Activated CD8-positive, alpha-beta memory T cell treated with anti-CD3 and anti-CD28 coated beads for 48 hours (primary cell): ENCODE measurements at regions not wholly inside any gene's neighbourhood (a gene's known extent, or its start where the extent isn't known, plus 50 kb on each side); places are given as distances from the start of the nearest gene placed in this dataset.

Experiments
- DNase-seq, 3 experiments: peaks; one replicate each; pipeline ENCODE4 v3.0.0-alpha.2; 2020; ENCODE audit warnings: low read depth in 2 of 3, low spot score in 2 of 3

DNA sequence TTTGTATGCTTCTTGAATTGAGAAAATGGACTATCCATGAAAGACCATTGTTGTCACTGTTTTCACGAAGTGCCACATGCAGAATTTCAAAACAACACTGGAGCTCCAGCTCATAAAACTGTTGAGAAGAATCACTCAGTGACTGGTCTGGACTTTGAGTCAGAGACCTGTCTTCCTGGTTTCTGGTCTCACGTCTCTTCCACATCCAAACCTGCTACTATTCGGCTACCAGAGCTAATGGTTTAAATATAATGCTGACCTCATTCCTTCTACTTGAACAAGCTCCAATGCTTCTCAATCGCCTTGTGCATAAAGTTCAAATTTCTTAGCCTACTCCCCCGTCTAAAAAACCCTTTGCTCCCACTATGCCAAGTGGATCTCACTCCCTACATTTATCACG is 227.9 kb upstream of the NR2F2 start:
- DNase-seq, result no peak

DNA sequence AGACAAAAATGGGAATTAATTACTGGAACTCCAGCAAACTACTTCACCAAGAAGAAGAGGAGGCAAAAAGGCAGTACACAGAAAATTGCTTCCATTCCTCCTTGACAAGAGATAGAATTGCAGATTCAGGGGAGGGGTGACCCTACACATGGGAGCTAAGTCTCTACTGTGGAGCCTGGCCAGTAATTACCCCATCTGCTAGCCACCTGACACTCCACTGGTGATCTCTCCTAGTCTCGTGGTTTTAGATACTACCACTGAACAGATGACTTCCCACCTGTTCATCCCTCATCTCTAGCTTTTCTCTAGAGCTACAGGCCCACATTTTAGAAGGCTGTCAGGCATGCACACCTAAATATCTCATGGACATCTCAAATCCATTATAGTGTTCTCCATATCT is 224.3 kb upstream of the NR2F2 start:
- DNase-seq, result no peak

DNA sequence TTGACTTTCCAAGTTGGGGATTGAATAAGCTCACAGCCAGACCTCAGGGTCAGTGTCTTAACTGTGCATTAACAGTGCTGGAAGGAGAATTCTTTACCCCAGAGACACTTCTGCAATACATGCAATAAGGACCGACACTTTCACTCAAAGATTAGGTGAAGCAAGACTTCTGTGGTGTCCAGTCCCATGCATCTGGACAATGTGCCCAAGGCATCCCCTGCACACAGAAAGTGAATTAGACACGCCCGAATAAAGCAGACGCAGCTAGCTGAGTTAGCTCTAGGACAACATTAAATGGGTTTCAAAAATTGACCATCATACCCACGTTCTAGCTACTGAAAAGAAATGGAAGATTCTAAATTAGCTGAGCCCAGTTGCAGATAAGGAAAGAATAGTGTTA is 223.9 kb upstream of the NR2F2 start:
- no peak for DNase-seq

DNA sequence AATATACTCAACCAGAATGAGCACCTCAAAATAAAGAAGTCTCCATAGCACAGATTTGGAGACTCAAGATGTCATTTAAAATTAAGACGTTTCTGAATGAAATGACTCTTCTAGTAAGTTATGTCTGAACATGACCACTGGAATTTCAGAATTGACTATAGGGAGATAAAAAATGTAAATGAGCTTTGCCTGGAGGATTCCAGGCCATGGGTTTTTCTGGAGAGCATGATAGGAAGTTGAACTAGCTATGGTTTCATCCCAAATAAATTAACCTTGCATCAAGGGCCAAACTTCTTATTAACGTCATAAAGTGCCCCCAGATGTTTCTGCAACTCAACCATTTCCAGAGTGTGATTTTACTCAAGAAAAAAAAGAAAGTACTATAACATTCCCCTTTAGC is 222.6 kb upstream of the NR2F2 start:
- DNase-seq, result no peak

DNA sequence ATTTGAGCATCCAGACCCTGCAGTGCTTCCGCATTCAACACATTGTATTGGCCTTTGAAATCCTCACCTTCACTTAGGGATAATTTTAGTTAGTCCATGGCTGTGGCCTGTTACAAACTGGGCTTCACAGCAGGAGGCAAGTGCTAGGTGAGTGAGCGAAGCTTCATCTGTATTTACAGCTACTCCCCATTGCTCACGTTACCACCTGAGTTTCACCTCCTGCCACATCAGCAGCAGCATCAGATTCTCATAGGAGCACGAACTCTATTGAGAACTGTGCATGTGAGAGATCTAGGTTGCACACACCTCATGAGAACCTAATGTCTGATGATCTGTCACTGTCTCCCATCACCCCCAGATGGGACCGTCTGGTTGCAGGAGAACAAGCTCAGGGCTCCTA is 222.1 kb upstream of the NR2F2 start:
- DNase-seq, result no peak

DNA sequence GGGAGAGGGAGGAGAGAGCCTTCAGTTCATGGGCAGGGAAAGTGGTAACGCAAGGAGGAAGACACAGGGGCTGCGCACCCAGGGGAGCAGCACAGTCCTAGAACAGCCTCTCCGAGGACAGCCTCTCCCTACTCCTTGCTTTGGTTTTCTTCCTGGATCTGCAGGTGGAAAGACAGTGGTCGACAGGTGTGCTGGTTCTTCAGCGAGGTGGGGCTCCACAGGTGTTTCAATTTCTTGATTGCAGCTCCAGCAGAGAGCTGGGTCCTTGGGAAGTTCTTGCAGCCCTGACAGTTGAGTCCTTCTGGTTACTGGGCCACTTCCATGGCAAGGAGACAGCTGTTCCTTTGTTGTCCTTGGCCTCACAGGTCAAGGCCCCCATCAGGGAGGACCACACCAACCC is 220.7 kb upstream of the NR2F2 start:
- DNase-seq, result no peak

DNA sequence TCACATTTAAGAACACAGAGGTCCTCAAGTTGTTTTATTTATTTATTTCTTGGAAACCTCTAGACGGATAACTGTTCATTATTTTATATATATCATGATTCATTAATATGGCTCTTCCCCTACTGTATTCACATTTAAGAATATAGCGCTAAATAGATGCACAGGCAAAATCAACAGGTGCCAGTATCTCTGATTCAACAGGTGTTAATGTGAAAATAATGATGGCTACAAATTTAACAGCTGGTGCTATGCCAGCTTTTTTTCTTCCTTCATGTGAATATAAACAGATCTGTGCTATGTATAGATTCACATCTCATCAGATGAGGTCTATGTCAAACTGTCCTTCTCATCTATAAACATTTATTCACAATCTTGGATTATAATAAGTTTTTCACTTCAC is 218.5 kb upstream of the NR2F2 start:
- no peak for DNase-seq

DNA sequence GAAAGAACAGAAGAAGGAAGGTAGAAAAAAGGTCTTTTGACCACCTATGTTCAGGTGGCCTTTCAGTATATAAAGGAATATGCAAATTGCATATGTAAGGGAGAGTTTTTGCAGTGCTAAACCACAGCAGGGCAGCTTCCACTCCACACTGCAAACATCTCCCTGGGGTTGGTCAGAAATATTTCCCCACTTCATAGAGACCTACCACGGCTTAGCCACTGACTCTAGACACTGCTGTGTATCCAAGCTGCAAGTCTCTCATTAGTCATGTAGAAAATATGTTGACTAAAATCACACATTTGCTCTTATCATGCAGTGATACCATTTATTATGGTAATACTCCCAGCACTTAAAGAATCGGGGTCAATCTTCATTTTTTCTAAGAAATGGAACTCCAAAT is 214.9 kb upstream of the NR2F2 start:
- DNase-seq, result no peak

DNA sequence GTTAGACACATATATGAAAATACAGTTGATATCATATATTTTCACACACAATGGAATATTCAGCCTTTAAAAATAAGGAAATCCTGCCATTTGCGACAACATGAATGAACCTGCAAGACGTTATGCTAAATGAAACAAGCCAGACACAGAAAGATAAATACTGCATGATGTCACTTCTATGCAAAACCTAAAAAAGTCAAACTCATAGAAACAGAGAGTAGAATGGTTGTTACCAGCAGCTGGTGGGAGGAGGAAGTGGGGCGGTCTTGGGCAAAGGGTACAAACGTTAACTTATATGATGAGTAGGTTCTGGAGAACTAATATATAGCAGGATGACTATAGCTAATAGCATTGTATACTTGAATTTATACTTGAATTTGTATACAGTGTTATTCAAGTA is 213.2 kb upstream of the NR2F2 start:
- DNase-seq, result no peak

DNA sequence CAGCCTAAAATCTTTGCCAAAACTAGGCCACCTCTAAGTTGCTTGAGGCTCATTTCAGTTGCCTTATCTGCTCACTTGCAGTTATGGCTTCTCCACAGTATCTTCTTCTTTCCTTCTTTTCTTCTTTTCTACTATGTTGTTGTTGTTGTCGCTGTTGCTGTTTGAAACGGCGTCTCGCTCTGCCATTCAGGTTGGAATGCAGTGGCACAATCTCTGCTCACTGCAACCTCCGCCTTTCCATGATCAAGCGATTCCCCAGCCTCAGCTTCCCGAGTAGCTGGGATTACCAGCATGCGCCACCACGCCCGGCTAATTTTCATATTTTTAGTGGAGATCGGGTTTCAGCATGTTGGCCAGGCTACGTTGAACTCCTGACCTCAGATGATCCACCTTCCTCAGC is 210.8 kb upstream of the NR2F2 start:
- DNase-seq, result no peak

DNA sequence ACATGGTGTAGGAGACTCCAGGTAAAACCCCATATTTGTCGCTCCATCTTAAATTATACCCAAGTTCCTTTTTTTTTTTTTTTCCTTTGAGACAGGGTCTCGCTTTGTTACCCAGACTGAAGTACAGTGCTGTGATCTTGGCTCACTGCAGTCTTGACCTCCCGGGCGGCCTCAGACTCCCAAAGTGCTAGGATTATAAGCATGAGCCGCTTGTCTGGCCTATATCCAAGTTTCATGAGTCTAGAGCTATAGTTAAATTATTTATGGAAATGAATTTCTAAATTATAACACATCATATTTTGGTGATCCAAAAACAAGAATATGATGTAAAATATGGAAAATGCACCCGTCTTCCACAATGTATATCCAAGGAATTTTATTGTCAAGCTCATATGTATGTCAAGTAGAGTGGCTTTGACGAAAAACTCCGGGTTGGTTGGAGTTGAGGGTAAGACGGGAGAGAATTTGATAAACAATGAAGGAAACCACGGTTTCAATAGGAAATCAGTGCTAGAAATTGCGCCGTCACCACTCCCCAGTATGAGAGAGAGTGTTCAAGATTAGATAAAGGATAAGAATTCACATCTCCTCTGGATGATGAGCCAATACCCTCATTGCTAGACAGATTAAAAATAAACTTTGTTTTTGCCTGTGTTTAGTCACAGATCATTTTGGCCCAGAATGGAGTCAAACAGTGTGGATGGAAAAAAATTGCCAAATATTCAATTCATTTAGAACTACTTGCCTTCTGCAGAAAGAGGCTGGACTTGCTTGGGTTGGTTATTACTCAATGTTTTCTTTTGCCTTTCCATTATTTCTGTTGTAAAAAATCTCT is 209.2 kb upstream of the NR2F2 start:
- DNase-seq, result no peak

DNA sequence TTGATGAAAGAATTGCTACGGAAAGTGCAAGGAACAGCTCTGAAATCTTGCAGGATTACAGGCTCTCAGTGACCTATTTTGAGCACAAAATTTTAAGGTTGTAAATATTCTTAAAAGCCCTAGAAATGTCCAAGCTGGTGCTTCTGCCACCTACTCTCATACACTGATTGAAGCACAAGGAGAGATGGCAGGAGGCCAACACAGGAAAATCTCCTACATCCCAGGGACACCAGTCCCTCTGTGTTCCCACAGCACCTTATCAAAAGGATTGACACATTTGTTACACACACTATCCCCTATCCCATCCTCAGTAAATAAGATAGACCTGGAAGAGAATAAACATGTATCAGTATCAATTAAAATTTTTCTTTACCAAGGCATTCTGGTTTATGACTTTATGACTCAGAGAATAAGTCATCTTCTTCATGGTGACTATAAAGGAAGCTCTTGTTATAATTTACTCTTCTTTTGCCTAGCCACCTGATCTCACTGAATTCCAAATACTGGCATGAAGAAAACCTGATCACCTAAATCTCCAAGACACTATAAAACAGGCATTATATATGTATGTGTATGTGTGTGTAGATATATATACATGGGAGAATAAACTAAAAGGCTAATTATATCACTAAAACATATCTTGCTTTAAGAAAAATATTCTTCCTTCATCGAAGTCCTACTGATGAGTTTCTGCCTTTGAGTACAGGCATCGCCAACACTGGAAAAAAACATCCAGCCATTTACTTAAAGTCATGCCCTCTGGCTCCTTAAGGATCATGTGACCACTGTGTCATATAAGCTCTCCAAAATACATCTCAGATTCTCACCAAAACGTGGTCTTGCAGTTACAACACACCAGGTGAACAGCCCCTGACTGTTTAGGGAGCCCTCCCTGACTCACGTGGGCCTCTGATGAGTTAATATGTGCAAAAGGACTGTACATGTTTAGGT is 208.1 kb upstream of the NR2F2 start:
- no peak for DNase-seq

DNA sequence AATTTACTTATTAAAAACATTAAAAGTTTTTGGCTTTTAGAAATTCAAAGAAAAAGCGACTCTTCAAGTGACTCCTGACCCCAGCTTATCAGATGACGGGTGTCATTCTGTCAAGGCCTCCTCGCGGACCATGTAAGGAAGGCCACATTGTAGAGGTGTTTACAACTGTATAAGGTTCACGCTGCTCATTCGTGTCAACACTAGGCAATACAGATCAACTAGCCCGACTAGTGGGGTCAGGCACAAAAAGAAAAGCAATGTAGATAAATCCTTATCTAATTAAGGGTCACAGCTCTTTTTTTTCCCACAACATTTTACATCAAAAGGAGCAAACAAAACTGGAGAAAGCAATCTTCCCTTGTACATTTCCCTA is 207.5 kb upstream of the NR2F2 start:
- no peak for DNase-seq

DNA sequence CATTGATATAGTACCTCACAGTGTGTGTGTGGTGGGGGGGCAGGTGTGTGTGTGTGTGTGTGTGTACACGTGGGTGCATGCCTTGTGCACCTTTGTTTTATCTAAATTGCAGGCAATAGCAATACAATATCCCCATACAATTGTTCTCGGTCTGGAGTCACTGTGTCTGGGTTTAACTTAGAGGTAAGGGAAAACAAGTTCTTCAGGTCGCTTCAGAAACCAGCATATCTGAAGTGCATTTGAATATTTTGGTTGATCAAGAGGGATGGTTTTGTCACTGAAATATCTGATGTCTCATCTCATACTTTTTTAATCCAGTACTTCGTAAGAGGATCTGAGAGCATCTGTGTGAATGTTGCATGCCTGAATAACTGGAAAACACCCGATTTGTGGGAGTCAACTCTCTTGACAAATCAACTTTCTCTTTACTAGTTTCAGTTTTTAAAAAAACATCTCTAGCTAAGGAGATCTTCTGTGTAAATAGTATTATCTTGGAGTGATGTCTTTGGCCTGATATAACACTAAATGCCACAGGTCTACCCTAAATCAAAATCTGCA is 206.8 kb upstream of the NR2F2 start:
- DNase-seq, result no peak

DNA sequence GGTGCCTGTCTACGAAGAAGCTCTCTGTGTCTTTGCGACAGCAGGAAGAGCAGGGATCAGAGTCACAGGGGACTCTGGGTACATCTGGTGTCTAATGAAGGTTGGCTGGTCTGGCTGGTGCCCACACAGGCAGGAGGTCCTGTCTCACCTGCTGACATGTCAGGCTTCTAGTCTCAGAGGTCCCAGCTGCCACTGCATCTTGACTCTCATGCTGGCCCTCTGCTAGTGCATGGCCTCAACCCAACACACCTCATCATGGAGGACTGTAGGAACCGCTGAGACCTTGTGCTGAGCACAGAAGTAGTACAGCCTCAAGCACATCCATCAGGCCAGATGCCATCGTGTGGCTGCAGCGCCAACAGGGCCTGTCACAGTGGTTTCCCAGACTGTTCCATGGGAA is 206.1 kb upstream of the NR2F2 start:
- DNase-seq, result no peak

DNA sequence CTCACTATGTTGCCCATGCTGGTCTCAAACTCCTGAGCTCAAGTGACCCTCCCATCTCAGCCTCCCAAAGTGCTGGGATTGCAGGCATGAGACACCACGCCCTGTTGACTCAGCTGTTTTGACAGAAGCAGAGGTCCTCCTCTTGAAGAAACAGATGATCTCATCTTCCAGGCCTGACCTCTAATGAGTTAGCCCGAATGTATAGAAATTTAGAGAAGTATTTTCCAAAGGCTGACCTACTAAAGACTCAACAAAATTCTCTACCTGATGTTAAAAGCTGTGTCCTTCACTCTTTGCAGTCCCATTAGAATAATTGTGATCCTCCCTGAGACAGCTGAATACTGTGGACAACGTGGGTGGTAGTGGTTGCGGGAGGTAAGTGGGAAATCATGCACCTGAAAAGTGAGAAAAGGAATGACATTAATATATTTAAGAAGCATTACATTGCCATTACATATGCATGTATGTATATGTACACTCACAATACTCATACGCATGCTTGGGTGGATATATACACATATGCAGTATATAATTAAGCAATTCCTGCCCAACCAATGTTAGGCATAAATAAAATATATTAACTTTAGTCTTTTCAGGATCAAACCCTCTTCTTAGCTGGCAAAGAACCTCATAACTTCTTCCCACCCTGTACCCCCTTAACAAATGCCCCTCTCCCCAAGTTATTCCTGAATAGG is 204.6 kb upstream of the NR2F2 start:
- no peak for DNase-seq

DNA sequence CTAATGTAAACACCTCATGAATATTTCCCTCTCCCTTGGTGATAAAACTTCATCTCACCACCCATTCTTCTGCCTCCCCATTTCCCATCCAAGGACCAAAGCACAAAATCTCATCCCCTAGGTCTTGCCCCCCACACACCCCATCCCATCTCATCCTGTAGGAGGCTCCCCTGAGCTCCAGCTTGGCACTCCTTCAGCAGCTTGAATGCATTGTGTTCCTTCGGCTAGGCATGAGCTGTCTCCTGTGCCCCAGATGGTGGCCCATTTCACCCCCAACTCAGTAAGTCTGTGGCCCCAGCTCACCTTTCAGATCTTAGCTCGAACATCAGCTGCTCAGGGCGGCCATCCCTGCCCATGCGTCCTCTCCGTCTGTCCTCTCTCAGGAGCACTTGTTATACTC is 203.6 kb upstream of the NR2F2 start:
- DNase-seq, result no peak

DNA sequence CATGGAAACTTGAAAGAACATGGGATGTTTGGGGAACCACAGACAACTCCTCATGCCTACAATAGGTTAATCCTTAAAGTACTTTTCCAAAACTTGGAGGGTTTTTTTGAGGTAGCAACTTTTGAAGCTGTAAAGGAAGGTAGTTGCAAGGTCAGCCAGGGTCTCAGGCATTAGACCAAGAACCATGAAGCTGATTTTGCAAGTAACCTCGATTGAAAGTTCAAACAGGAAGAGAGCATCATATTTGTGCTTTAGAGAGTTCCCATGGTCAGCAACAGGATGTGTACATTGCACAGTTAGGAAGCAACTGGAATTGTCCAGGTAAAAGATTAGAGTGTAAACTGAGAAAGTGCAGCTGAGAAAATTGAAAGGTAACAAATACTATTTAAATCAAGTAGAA is 199.8 kb upstream of the NR2F2 start:
- DNase-seq, result no peak

DNA sequence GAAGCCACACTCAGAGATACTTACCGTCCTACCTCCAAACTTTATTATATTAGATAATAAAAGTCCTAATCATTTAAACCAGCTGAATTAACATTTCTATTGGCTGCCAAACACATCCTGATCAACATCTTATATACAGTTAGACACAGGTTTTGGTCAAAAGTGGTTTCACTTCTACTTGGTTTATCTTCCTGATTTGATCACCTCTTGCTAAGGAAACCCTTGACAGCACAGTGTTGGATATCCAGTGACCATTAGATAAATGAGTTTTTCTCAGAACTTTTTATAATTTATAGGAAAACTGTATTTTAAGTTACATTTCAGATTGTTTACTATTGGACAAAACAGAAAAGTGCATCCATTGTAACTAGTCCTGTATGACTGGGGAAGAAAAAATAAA is 198.4 kb upstream of the NR2F2 start:
- DNase-seq, result no peak

DNA sequence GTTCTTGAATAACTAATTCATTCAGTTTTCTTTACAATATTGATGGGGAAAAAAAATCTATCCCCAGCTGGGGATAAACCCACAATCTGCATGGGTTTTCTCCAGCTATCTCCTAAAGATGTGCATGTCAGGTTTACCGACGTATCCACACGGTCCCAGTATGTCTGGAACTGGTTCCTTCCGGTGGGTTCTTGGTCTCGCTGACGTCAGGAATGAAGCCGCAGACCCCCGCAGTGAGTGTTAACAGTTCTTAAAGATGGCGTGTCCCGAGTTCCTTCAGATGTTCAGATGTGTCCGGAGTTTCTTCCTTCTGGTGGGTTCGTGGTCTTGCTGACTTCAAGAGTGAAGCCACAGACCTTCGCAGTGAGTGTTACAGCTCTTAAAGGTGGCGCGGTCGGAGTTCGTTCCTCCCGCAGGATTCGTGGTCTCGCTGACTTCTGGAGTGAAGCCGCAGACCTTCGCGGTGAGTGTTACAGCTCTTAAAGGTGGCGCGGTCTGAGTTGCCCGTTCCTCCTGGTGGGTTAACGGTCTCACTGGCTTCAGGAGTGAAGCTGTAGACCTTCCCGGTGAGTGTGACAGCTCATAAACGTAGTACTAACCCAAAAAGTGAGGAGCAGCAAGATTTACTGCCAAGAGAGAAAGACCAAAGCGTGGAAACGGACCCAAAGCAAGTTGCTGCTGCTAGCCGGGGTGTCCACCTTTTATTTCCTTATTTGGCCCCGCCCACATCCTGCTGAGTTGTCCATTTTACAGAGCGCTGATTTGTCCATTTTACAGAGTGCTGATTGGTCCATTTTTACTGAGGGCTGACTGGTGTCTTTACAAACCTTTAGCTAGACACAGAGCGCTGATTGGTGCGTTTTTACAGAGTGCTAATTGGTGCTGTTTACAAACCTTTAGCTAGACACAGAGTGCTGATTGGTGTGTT is 195.1 kb upstream of the NR2F2 start:
- no peak for DNase-seq
